PC-9 (cell line): ENCODE measurements at regions not wholly inside any gene's neighbourhood (a gene's known extent, or its start where the extent isn't known, plus 50 kb on each side); places are given as distances from the start of the nearest gene placed in this dataset.

Experiments
- BruUV-seq: library from RNA; stranded (reverse); fragments of 400-500 nt; replicated peaks from 2 replicates; lab custom pipeline; 2021; lab: Mats Ljungman, UMichigan
- CTCF ChIA-PET: fragments of 300-600 bp; sonication (Branson Sonifier 250); formaldehyde crosslinking; loops from one replicate; lab custom pipeline; 2022; ENCODE audit warnings: antibody characterized with exemption; lab: Charles Lee
- POLR2A ChIA-PET: fragments of 300-600 bp; sonication (Branson Sonifier 250); formaldehyde crosslinking; loops from one replicate; lab custom pipeline; 2022; ENCODE audit warnings: antibody characterized with exemption; ENCODE audit not compliant: unreplicated experiment; lab: Charles Lee
- DNase-seq, 2 experiments: peaks; one replicate each; pipeline versions ENCODE4 v3.0.0 to v3.0.0-alpha.2; 2015 to 2022; ENCODE audit warnings: mixed read lengths in 1 of 2
- H2AFZ ChIP-seq: fragments of 200-600 bp; sonication (generic); 2 replicates; pipeline ENCODE4 v1.8.1; 2017; ENCODE audit warnings: antibody characterized with exemption
- H3F3A ChIP-seq: fragments of 200-600 bp; sonication (generic); 2 replicates; pipeline ENCODE4 v1.8.1; 2017; ENCODE audit warnings: antibody characterized with exemption, mild to moderate bottlenecking, low read depth; ENCODE audit not compliant: insufficient read depth
- H3K27ac ChIP-seq: fragments of 200-600 bp; sonication (generic); 2 replicates; pipeline ENCODE4 v1.6.1; 2016; ENCODE audit warnings: mixed run types
- H3K27me3 ChIP-seq: fragments of 200-600 bp; sonication (generic); 2 replicates; pipeline ENCODE4 v1.6.1; 2016; ENCODE audit warnings: low read depth, mixed run types; ENCODE audit not compliant: insufficient read depth
- H3K36me3 ChIP-seq: fragments of 200-600 bp; sonication (generic); 2 replicates; pipeline ENCODE4 v1.6.1; 2016; ENCODE audit warnings: low read depth, mixed run types
- H3K4me1 ChIP-seq: fragments of 200-600 bp; sonication (generic); replicated peaks from 2 replicates; pipeline ENCODE4 v1.6.1; 2016; ENCODE audit warnings: mixed run types; ENCODE audit not compliant: insufficient read depth
- H3K4me2 ChIP-seq: fragments of 200-600 bp; sonication (generic); 2 replicates; pipeline ENCODE4 v1.6.1; 2017; ENCODE audit warnings: mixed run types
- H3K4me3 ChIP-seq: fragments of 200-600 bp; sonication (generic); 2 replicates; pipeline ENCODE4 v1.6.1; 2016; ENCODE audit warnings: mixed run types
- H3K79me2 ChIP-seq: fragments of 200-600 bp; sonication (generic); 2 replicates; pipeline ENCODE4 v1.6.1; 2017; ENCODE audit warnings: low read depth, mixed run types
- H3K9me2 ChIP-seq: fragments of 200-600 bp; sonication (generic); 2 replicates; pipeline ENCODE4 v1.8.1; 2017; ENCODE audit warnings: mild to moderate bottlenecking; ENCODE audit not compliant: insufficient read depth
- H3K9me3 ChIP-seq: fragments of 200-600 bp; sonication (generic); 2 replicates; pipeline ENCODE4 v1.8.1; 2016; ENCODE audit warnings: low read depth; ENCODE audit not compliant: insufficient read depth
- H4K20me1 ChIP-seq: fragments of 200-600 bp; sonication (generic); 2 replicates; pipeline ENCODE4 v1.8.1; 2017; ENCODE audit not compliant: insufficient read depth
- CTCF ChIP-seq: fragments of 200-600 bp; sonication (generic); conservative IDR thresholded peaks from 2 replicates; pipeline ENCODE4 v1.6.1; 2017; ENCODE audit warnings: mixed run types, antibody characterized with exemption, mild to moderate bottlenecking, moderate library complexity
- EZH2 ChIP-seq: fragments of 200-600 bp; sonication (generic); IDR thresholded peaks from 2 replicates; pipeline ENCODE4 v1.8.0; 2017; ENCODE audit warnings: antibody characterized with exemption, low read depth
- intact Hi-C: fragments of 100-400 bp; cut with micrococcal nuclease; formaldehyde crosslinking; loops from one replicate; pipeline ENCODE4 v1.10.0; 2022; ENCODE audit not compliant: unreplicated experiment

- Histone ChIP-seq H3K4me1 (no peaks in the 10 kb centered on the region), H3K27ac (no peak overlapping the region), H3K9me2 (no peaks in the 10 kb centered on the region; the same call in 1 of the 2 replicates), H4K20me1 (no peaks in the 10 kb centered on the region), H2AFZ (no peak overlapping the region), H3K4me2 (no peak overlapping the region), H3K9me3 (no peaks in the 10 kb centered on the region), H3K36me3 (no peaks in the 10 kb centered on the region), H3K27me3 (no peaks in the 10 kb centered on the region), H3K4me3 (no peak overlapping the region), H3K79me2 (no peaks in the 10 kb centered on the region), H3F3A (no peaks in the 10 kb centered on the region)
- intact Hi-C loops = no loop called here
- ChIA-PET CTCF (no interaction called here), POLR2A (interaction anchor here (0.6 kb wide), 1 partner anchor 1191 kb away, joined by 5 read pairs; no protein-coding TSS in a partner anchor)
- no TSS peak for BruUV-seq
- DNase-seq = no peak
- TF ChIP-seq EZH2 (no peak), CTCF (no peak)
Measured at GRCh38 chr3:104735691-104736090, 631.0 kb upstream of the ALCAM start.

- Histone ChIP-seq H3K79me2 (no peaks in the 10 kb centered on the region), H3K4me2 (no peak overlapping the region), H3K27ac (no peak overlapping the region), H3K4me3 (no peak overlapping the region), H2AFZ (no peak overlapping the region), H3F3A (no peaks in the 10 kb centered on the region), H3K9me2 (no peaks in the 10 kb centered on the region; the same call in 1 of the 2 replicates), H4K20me1 (no peaks in the 10 kb centered on the region), H3K9me3 (no peaks in the 10 kb centered on the region), H3K36me3 (no peaks in the 10 kb centered on the region), H3K4me1 (no peaks in the 10 kb centered on the region), H3K27me3 (no peaks in the 10 kb centered on the region)
- CTCF ChIA-PET = no interaction called here
- intact Hi-C loops = no loop called here
- TF ChIP-seq EZH2 = no peak
- no peak for TF ChIP-seq CTCF
- no peak for DNase-seq
- POLR2A ChIA-PET = interaction anchor here (0.7 kb wide), 1 partner anchor 473 kb away, joined by 6 read pairs; no protein-coding TSS in a partner anchor
- no TSS peak for BruUV-seq
Measured at GRCh38 chr3:104738271-104738670, 628.4 kb upstream of the ALCAM start.

GRCh38 chr3:104740874-104741379 is 625.8 kb upstream of the ALCAM start:
- no peak overlapping the region for H2AFZ ChIP-seq
- no peaks in the 10 kb centered on the region; the same call in 1 of the 2 replicates for H3K9me2 ChIP-seq
- H3K4me2 ChIP-seq = no peak overlapping the region
- H3K9me3 ChIP-seq = no peaks in the 10 kb centered on the region
- BruUV-seq = no TSS peak
- no peak overlapping the region for H3K27ac ChIP-seq
- no peak overlapping the region for H3K4me3 ChIP-seq
- no peaks in the 10 kb centered on the region for H4K20me1 ChIP-seq
- no peaks in the 10 kb centered on the region for H3K4me1 ChIP-seq
- ChIA-PET POLR2A (no interaction called here), CTCF (no interaction called here)
- H3F3A ChIP-seq = no peaks in the 10 kb centered on the region
- no peaks in the 10 kb centered on the region for H3K36me3 ChIP-seq
- no peaks in the 10 kb centered on the region for H3K79me2 ChIP-seq
- intact Hi-C loops = no loop called here
- TF ChIP-seq EZH2 = no peak
- no peak for TF ChIP-seq CTCF
- no peaks in the 10 kb centered on the region for H3K27me3 ChIP-seq
- DNase-seq = peak in 1 of 2 experiments; percentile 31
